Naive thymus-derived CD8-positive, alpha-beta T cell (primary cell): ENCODE measurements at regions not wholly inside any gene's neighbourhood (a gene's known extent, or its start where the extent isn't known, plus 50 kb on each side); places are given as distances from the start of the nearest gene placed in this dataset.
A peak's percentile ranks its signal among the peaks of the same experiment; 100 is the strongest.

ENCODE experiments used
- ATAC-seq, 2 donors: fragments of 150-1000 bp; cut with Tn5 transposase in 1 of 2; sonication (Bioruptor Pico), chemical (Tn5 transposase) in 1 of 2; 1 replicate in 1 of 2; 2 replicates in 1 of 2; pipeline ENCODE4 v1.10.0; 2021; ENCODE audit warnings: mild to moderate bottlenecking in 2 of 2, moderate library complexity in 2 of 2
- POLR2A ChIA-PET: fragments of 350-600 bp; sonication (Branson Sonifier 250); formaldehyde crosslinking; loops from one replicate; lab custom pipeline; 2021; ENCODE audit warnings: antibody characterized with exemption; lab: Charles Lee
- DNase-seq, 10 donors: peaks; one replicate each; pipeline versions ENCODE4 v3.0.0 to v3.0.0-alpha.2; 2020 to 2022
- H3K27ac Mint-ChIP-seq, 10 donors: one replicate each; pipeline ENCODE4 v1.8.0; 2020 to 2022; ENCODE audit warnings: mild to moderate bottlenecking in 10 of 10, mixed read lengths in 10 of 10, moderate library complexity in 4 of 10, inconsistent platforms in 1 of 10
- H3K27me3 Mint-ChIP-seq, 5 donors: one replicate each; pipeline ENCODE4 v1.8.0; 2021 to 2022; ENCODE audit warnings: mixed read lengths in 5 of 5
- H3K36me3 Mint-ChIP-seq, 3 donors: one replicate each; pipeline ENCODE4 v1.8.0; 2020 to 2022; ENCODE audit warnings: mixed read lengths in 3 of 3, mild to moderate bottlenecking in 2 of 3, inconsistent platforms in 1 of 3
- H3K4me1 Mint-ChIP-seq, 4 donors: one replicate each; pipeline ENCODE4 v1.8.0; 2021 to 2022; ENCODE audit warnings: mixed read lengths in 4 of 4
- H3K4me3 Mint-ChIP-seq, 10 donors: one replicate each; pipeline ENCODE4 v1.8.0; 2020 to 2022; ENCODE audit warnings: mild to moderate bottlenecking in 10 of 10, mixed read lengths in 10 of 10, moderate library complexity in 6 of 10, inconsistent platforms in 1 of 10
- H3K9me3 Mint-ChIP-seq, 9 donors: one replicate each; pipeline ENCODE4 v1.8.0; 2020 to 2022; ENCODE audit warnings: mixed read lengths in 9 of 9, mild to moderate bottlenecking in 3 of 9, inconsistent platforms in 1 of 9, moderate library complexity in 1 of 9

- Mint-ChIP-seq H3K9me3 (peaks cover 0 to 16% (median 2%) of the 10 kb centered on the region in 9 donors), H3K36me3 (peaks cover 0 to 2% (median 0%) of the 10 kb centered on the region in 3 donors), H3K4me3 (no peak overlapping the region), H3K27me3 (peaks cover 19 to 44% (median 28%) of the 10 kb centered on the region in 5 donors), H3K4me1 (no peaks in the 10 kb centered on the region), H3K27ac (no peak overlapping the region)
- ATAC-seq (no peak), DNase-seq (no peak)
- POLR2A ChIA-PET, result no interaction called here
These were observed 189.6 kb upstream of the NRP1 start for GRCh38 chr10:33524041-33524440.

DNA sequence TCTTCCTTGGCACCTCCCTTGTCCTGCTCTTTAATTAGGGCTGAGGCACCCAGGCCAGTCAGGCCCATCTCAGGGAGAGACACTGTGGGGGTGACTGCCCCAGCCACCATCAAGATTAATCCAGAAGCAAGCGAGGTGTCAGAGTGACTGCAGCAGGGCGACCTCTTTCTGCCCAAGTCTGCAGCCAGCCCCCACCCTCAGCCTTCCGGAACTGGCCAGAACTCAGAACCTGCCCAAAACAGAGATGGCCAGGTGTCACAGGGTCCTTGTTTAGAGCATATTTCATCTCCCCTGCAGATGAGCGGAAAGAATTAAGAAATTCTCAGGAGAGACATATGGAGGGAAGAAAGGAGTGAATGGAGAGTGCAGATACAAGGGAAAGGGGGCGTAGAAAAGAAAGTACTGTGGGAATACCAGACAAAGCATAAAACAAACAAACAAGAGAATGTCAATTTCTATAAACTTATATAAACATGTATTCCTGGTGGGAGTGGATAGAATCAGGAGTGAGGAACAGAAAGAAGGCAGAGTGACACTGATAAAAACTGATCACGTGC, 188.8 kb upstream of the NRP1 start:
- POLR2A ChIA-PET, result no interaction called here
- H3K27me3 Mint-ChIP-seq, result peaks cover 21 to 51% (median 31%) of the 10 kb centered on the region in 5 donors
- DNase-seq (no peak), ATAC-seq (no peak)
- H3K36me3 Mint-ChIP-seq, result peaks cover 0 to 2% (median 0%) of the 10 kb centered on the region in 3 donors
- H3K4me1 Mint-ChIP-seq, result no peaks in the 10 kb centered on the region
- no peak overlapping the region for H3K4me3 Mint-ChIP-seq
- peaks cover 0 to 14% (median 4%) of the 10 kb centered on the region in 9 donors for H3K9me3 Mint-ChIP-seq
- no peak overlapping the region for H3K27ac Mint-ChIP-seq

- Mint-ChIP-seq H3K4me3 (no peak overlapping the region), H3K4me1 (no peaks in the 10 kb centered on the region), H3K27me3 (peaks cover 24 to 60% (median 31%) of the 10 kb centered on the region in 5 donors), H3K9me3 (peaks cover 0 to 5% (median 2%) of the 10 kb centered on the region in 9 donors), H3K36me3 (peaks cover 0 to 2% (median 0%) of the 10 kb centered on the region in 3 donors), H3K27ac (peak overlapping the region in 1 of 10 donors; percentile 41)
- ATAC-seq (no peak), DNase-seq (no peak)
- POLR2A ChIA-PET, result no interaction called here
These were observed 187.4 kb upstream of the NRP1 start for GRCh38 chr10:33521904-33522303.

- POLR2A ChIA-PET, result no interaction called here
- Mint-ChIP-seq H3K27me3 (peaks cover 24 to 60% (median 31%) of the 10 kb centered on the region in 5 donors), H3K4me3 (no peak overlapping the region), H3K4me1 (no peaks in the 10 kb centered on the region), H3K27ac (no peak overlapping the region), H3K36me3 (peaks cover 0 to 2% (median 0%) of the 10 kb centered on the region in 3 donors), H3K9me3 (peaks cover 0 to 5% (median 2%) of the 10 kb centered on the region in 9 donors)
- ATAC-seq (no peak), DNase-seq (no peak)
These were observed 186.6 kb upstream of the NRP1 start for GRCh38 chr10:33521062-33521461.

DNA sequence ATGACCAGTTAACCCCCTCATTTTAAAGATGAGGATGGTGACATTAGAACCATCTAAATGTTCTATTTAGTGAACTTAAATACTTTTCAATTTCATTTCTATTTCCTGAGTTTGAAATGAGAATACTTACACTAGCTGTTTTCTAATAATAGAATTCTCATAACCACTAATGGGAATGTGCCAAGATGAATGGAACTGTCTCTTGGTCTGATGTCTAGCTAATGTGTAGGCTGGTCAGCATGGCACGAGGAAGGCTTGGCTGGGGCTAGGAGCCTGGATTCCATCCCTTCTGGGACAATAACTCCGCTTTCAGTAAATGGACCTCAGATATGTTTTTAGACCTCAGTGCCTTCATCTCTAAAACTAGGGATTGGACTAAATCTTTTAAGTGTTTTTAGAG, 185.8 kb upstream of the NRP1 start:
- ATAC-seq, result no peak

GRCh38 chr10:33519130-33519860, 184.8 kb upstream of the NRP1 start:
- Mint-ChIP-seq H3K4me3 (no peak overlapping the region), H3K4me1 (no peaks in the 10 kb centered on the region), H3K27me3 (peaks cover 24 to 60% (median 27%) of the 10 kb centered on the region in 5 donors), H3K27ac (no peak overlapping the region), H3K9me3 (peaks cover 0 to 5% (median 2%) of the 10 kb centered on the region in 9 donors), H3K36me3 (peaks cover 0 to 2% (median 0%) of the 10 kb centered on the region in 3 donors)
- ATAC-seq, result no peak
- POLR2A ChIA-PET, result no interaction called here
- no peak for DNase-seq

More for the DNA sequence above, 185.8 kb upstream of the NRP1 start:
- Mint-ChIP-seq H3K4me3 (no peak overlapping the region), H3K27me3 (peaks cover 24 to 60% (median 31%) of the 10 kb centered on the region in 5 donors), H3K36me3 (peaks cover 0 to 2% (median 0%) of the 10 kb centered on the region in 3 donors), H3K4me1 (no peaks in the 10 kb centered on the region), H3K9me3 (peaks cover 0 to 5% (median 2%) of the 10 kb centered on the region in 9 donors), H3K27ac (no peak overlapping the region)
- POLR2A ChIA-PET, result no interaction called here
- DNase-seq, result no peak

- H3K4me3 Mint-ChIP-seq, result no peak overlapping the region
- no peak overlapping the region for H3K27ac Mint-ChIP-seq
- ATAC-seq, result no peak
- peaks cover 0 to 6% (median 0%) of the 10 kb centered on the region in 9 donors for H3K9me3 Mint-ChIP-seq
- POLR2A ChIA-PET, result no interaction called here
- H3K27me3 Mint-ChIP-seq, result peaks cover 0 to 10% (median 5%) of the 10 kb centered on the region in 5 donors
- H3K4me1 Mint-ChIP-seq, result peaks cover 0 to 6% (median 1%) of the 10 kb centered on the region in 4 donors
- DNase-seq, result no peak
- H3K36me3 Mint-ChIP-seq, result no peaks in the 10 kb centered on the region
These were observed 175.7 kb upstream of the NRP1 start for GRCh38 chr10:33510206-33510605.

GRCh38 chr10:33509231-33509831, 174.9 kb upstream of the NRP1 start:
- Mint-ChIP-seq H3K27me3 (peaks cover 0 to 10% (median 5%) of the 10 kb centered on the region in 5 donors), H3K9me3 (peaks cover 0 to 6% (median 0%) of the 10 kb centered on the region in 9 donors), H3K4me1 (peaks cover 0 to 6% (median 1%) of the 10 kb centered on the region in 4 donors), H3K27ac (no peak overlapping the region), H3K4me3 (no peak overlapping the region), H3K36me3 (no peaks in the 10 kb centered on the region)
- POLR2A ChIA-PET, result no interaction called here
- ATAC-seq (no peak), DNase-seq (no peak)

GRCh38 chr10:33507662-33508425, 173.4 kb upstream of the NRP1 start:
- Mint-ChIP-seq H3K4me1 (peaks cover 0 to 6% (median 1%) of the 10 kb centered on the region in 4 donors), H3K27me3 (peaks cover 3 to 10% (median 9%) of the 10 kb centered on the region in 5 donors), H3K27ac (no peak overlapping the region), H3K9me3 (peaks cover 0 to 6% (median 0%) of the 10 kb centered on the region in 9 donors), H3K36me3 (no peaks in the 10 kb centered on the region), H3K4me3 (no peak overlapping the region)
- no peak for DNase-seq
- POLR2A ChIA-PET, result no interaction called here
- no peak for ATAC-seq

DNA sequence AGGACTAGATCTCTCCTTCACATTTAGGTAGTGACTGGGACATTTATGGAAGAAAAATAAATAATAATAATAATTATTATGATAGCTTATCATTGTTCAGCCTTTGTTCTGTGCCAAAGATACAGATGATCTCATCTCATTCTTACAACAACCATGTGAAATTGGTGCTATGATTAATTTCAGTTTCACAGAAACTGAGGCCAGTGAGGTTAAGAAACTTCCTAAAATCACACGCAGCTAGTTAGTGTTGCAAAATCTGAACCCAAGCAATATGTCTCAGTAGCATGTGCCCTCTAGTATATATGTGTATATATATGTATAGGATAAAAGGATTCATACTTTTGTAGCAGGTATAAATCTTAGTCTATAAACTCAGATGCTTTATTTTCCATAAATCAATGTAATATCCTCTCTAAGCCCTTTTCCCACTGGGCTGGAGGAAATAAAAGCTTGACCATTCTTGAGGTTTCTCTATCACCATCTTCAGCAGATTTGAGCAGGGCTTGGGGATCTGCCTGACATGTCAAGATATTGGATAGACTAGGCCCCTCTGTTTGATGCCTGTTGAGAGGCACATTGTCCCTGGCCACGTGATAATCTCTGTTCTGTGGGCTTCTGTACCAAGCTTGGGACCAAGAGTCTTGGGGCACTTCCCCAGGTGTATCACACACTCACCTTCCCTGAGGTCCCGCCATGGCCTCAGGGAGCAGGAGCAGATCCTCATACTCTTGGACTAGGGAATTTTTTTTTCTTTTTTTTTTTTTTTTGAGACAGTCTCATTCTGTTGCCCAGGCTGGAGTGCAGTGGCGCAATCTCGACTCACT, 172.6 kb upstream of the NRP1 start:
- no peak overlapping the region for H3K4me3 Mint-ChIP-seq
- H3K36me3 Mint-ChIP-seq, result no peaks in the 10 kb centered on the region
- peaks cover 0 to 6% (median 1%) of the 10 kb centered on the region in 4 donors for H3K4me1 Mint-ChIP-seq
- peaks cover 0 to 6% (median 0%) of the 10 kb centered on the region in 9 donors for H3K9me3 Mint-ChIP-seq
- ATAC-seq, result no peak
- POLR2A ChIA-PET, result no interaction called here
- H3K27ac Mint-ChIP-seq, result no peak overlapping the region
- H3K27me3 Mint-ChIP-seq, result peaks cover 3 to 16% (median 9%) of the 10 kb centered on the region in 5 donors
- DNase-seq, result no peak

GRCh38 chr10:33506391-33506790, 171.9 kb upstream of the NRP1 start:
- Mint-ChIP-seq H3K4me3 (no peak overlapping the region), H3K4me1 (peaks cover 0 to 6% (median 1%) of the 10 kb centered on the region in 4 donors), H3K36me3 (no peaks in the 10 kb centered on the region), H3K27me3 (peaks cover 3 to 16% (median 9%) of the 10 kb centered on the region in 5 donors), H3K9me3 (peaks cover 0 to 9% (median 0%) of the 10 kb centered on the region in 9 donors), H3K27ac (no peak overlapping the region)
- ATAC-seq (no peak), DNase-seq (no peak)
- POLR2A ChIA-PET, result no interaction called here

- ATAC-seq (no peak), DNase-seq (no peak)
- Mint-ChIP-seq H3K36me3 (no peaks in the 10 kb centered on the region), H3K4me1 (no peaks in the 10 kb centered on the region), H3K4me3 (no peak overlapping the region), H3K27me3 (peaks cover 3 to 22% (median 6%) of the 10 kb centered on the region in 5 donors), H3K9me3 (peaks cover 0 to 3% (median 0%) of the 10 kb centered on the region in 9 donors), H3K27ac (no peak overlapping the region)
- POLR2A ChIA-PET, result no interaction called here
These were observed 166.7 kb upstream of the NRP1 start for GRCh38 chr10:33501161-33501560.
